ENCODE measurements at regions not wholly inside any gene's neighbourhood (a gene's known extent, or its start where the extent isn't known, plus 50 kb on each side); places are given as distances from the start of the nearest gene placed in this dataset.

DNA sequence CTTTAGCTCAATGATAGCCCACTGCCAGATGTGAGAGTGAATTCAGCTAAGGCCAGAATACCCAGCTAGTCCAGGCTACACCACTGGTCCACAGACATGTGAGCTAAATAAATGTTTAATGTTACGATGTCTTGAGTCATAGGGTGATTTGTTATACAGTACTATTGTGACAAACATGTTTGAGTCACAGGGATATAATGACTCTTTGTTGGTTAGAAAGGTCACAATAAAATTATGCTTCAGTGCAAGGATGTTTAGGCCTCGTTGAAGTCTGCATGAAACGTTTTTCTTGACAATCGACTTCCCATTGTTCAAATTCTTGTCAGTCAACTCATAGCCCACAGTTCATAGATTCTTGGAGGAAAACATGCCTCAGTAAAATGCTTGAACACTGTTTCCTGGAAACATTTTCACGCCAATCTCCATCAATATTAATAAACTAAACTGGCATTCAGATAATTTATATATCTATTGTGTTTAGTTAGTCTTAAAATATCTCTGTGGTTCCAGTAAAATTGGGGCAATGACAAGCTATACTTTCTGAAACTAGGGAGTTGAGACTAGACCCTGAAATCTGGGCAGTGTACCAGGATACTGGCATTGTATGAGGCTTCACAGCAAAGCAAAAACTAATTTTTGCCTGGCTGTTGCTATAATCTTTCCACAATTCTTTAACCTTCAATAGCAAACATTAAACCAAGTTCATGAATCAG, 650.8 kb upstream of the KIRREL3 start:
- no peak for TF ChIP-seq SNAI2 (CRISPR knock-in tag; IDR thresholded peaks at IDR 0.05)
- TF ChIP-seq PPARA (CRISPR knock-in tag; IDR thresholded peaks at IDR 0.05; ENCODE audit: borderline replicate concordance), result no peak
- TF ChIP-seq RARB (CRISPR knock-in tag; IDR thresholded peaks at IDR 0.05), result no peak
- TF ChIP-seq ISL1 (CRISPR knock-in tag; IDR thresholded peaks at IDR 0.05), result no peak
- TF ChIP-seq, protein P1, sequence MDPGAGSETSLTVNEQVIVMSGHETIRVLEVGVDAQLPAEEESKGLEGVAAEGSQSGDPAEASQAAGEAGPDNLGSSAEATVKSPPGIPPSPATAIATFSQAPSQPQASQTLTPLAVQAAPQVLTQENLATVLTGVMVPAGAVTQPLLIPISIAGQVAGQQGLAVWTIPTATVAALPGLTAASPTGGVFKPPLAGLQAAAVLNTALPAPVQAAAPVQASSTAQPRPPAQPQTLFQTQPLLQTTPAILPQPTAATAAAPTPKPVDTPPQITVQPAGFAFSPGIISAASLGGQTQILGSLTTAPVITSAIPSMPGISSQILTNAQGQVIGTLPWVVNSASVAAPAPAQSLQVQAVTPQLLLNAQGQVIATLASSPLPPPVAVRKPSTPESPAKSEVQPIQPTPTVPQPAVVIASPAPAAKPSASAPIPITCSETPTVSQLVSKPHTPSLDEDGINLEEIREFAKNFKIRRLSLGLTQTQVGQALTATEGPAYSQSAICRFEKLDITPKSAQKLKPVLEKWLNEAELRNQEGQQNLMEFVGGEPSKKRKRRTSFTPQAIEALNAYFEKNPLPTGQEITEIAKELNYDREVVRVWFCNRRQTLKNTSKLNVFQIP (CRISPR knock-in tag; IDR thresholded peaks at IDR 0.05; ENCODE audit: borderline replicate concordance, low read depth), result no peak
- TF ChIP-seq GLIS3 (CRISPR knock-in tag; IDR thresholded peaks at IDR 0.05), result no peak
- TF ChIP-seq ZFP30 (CRISPR knock-in tag; IDR thresholded peaks at IDR 0.05), result no peak
- no peak for ATAC-seq

GRCh38 chr11:127649958-127650357, 649.4 kb upstream of the KIRREL3 start:
- ATAC-seq, result no peak
- TF ChIP-seq GLIS3 (CRISPR knock-in tag; IDR thresholded peaks at IDR 0.05) (no peak), ZFP3 (CRISPR knock-in tag; IDR thresholded peaks at IDR 0.05) (no peak), ZC3H10 (CRISPR knock-in tag; IDR thresholded peaks at IDR 0.05) (no peak), PPARA (CRISPR knock-in tag; IDR thresholded peaks at IDR 0.05; ENCODE audit: borderline replicate concordance) (no peak), CSRNP3 (CRISPR knock-in tag; IDR thresholded peaks at IDR 0.05) (no peak), CSDC2 (CRISPR knock-in tag; IDR thresholded peaks at IDR 0.05) (no peak), ZNF565 (CRISPR knock-in tag; conservative IDR thresholded peaks at IDR 0.05; ENCODE audit: low read depth) (no peak), TCF4 (CRISPR knock-in tag; IDR thresholded peaks at IDR 0.05; ENCODE audit: borderline replicate concordance) (no peak), ZNF8 (CRISPR knock-in tag; IDR thresholded peaks at IDR 0.05) (no peak), BACH2 (CRISPR knock-in tag; IDR thresholded peaks at IDR 0.05; ENCODE audit: borderline replicate concordance) (no peak), PATZ1 (CRISPR knock-in tag; IDR thresholded peaks at IDR 0.05; ENCODE audit: borderline replicate concordance) (no peak)
- TF ChIP-seq, protein P2, sequence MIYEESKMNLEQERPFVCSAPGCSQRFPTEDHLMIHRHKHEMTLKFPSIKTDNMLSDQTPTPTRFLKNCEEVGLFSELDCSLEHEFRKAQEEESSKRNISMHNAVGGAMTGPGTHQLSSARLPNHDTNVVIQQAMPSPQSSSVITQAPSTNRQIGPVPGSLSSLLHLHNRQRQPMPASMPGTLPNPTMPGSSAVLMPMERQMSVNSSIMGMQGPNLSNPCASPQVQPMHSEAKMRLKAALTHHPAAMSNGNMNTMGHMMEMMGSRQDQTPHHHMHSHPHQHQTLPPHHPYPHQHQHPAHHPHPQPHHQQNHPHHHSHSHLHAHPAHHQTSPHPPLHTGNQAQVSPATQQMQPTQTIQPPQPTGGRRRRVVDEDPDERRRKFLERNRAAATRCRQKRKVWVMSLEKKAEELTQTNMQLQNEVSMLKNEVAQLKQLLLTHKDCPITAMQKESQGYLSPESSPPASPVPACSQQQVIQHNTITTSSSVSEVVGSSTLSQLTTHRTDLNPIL (CRISPR knock-in tag; IDR thresholded peaks at IDR 0.05; ENCODE audit: low read depth), result no peak
- TF ChIP-seq, protein P1 (CRISPR knock-in tag; IDR thresholded peaks at IDR 0.05; ENCODE audit: borderline replicate concordance, low read depth), result no peak

DNA sequence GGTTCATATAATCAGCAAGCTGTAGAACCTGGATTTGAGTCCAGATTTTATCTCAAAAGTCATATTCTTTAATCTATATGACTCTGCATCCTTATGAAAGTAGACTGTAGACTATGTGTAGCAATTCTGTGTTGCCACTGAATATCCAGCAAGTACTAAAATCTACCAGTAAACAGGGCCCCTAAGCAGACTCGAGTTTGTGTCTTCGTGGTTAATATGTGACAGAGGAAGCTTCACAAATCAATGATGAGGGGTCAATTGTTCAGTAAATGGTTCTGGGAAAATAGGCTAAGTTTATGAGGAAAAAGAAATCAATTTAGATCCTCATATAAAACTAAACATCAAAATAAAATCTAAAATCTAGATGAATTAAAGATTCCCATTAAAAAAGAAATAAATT, 648.5 kb upstream of the KIRREL3 start:
- no peak for ATAC-seq

More for the DNA sequence above, 648.5 kb upstream of the KIRREL3 start:
- no peak for TF ChIP-seq PPARA (CRISPR knock-in tag; IDR thresholded peaks at IDR 0.05; ENCODE audit: borderline replicate concordance)
- no peak for TF ChIP-seq PATZ1 (CRISPR knock-in tag; IDR thresholded peaks at IDR 0.05; ENCODE audit: borderline replicate concordance)
- no peak for TF ChIP-seq ESRRG (CRISPR knock-in tag; IDR thresholded peaks at IDR 0.05)
- TF ChIP-seq GLIS3 (CRISPR knock-in tag; IDR thresholded peaks at IDR 0.05), result no peak
- no peak for TF ChIP-seq ZC3H10 (CRISPR knock-in tag; IDR thresholded peaks at IDR 0.05)
- TF ChIP-seq BACH2 (CRISPR knock-in tag; IDR thresholded peaks at IDR 0.05; ENCODE audit: borderline replicate concordance), result no peak
